ENCODE measurements at regions not wholly inside any gene's neighbourhood (a gene's known extent, or its start where the extent isn't known, plus 50 kb on each side); places are given as distances from the start of the nearest gene placed in this dataset.

GRCh38 chr2:17301437-17301836, 216.8 kb downstream of the RAD51AP2 start:
- H3K4me3 ChIP-seq (ENCODE audit: low read depth in 1 of 2, low read length in 2 of 2), result no peak overlapping the region
- H3K27me3 ChIP-seq (ENCODE audit: control insufficient read depth in 1 of 2, insufficient read depth in 2 of 2, low read length in 2 of 2), result no peaks in the 10 kb centered on the region
- H3K27ac ChIP-seq (ENCODE audit: low read depth in 2 of 2, low read length in 1 of 2), result no peak overlapping the region
- H3K36me3 ChIP-seq (ENCODE audit: control insufficient read depth in 2 of 2, insufficient read depth in 2 of 2, low read length in 1 of 2), result no peaks in the 10 kb centered on the region
- WGBS, 2 donors, result 81 to 83% methylated on average over 2 of the region's 2 CpGs
- H3K9me3 ChIP-seq (ENCODE audit: control insufficient read depth in 2 of 2, insufficient read depth in 1 of 2, low read depth in 1 of 2, low read length in 1 of 2), result no peaks in the 10 kb centered on the region
- H3K4me1 ChIP-seq (ENCODE audit: control insufficient read depth in 2 of 2, insufficient read depth in 2 of 2, low read length in 1 of 2), result no peaks in the 10 kb centered on the region

- H3K4me1 ChIP-seq (ENCODE audit: control insufficient read depth in 2 of 2, insufficient read depth in 2 of 2, low read length in 1 of 2), result no peaks in the 10 kb centered on the region
- H3K36me3 ChIP-seq (ENCODE audit: control insufficient read depth in 2 of 2, insufficient read depth in 2 of 2, low read length in 1 of 2), result no peaks in the 10 kb centered on the region
- H3K27me3 ChIP-seq (ENCODE audit: control insufficient read depth in 1 of 2, insufficient read depth in 2 of 2, low read length in 2 of 2), result no peaks in the 10 kb centered on the region
- no peak overlapping the region for H3K4me3 ChIP-seq (ENCODE audit: low read depth in 1 of 2, low read length in 2 of 2)
- no peak overlapping the region for H3K27ac ChIP-seq (ENCODE audit: low read depth in 2 of 2, low read length in 1 of 2)
- H3K9me3 ChIP-seq (ENCODE audit: control insufficient read depth in 2 of 2, insufficient read depth in 1 of 2, low read depth in 1 of 2, low read length in 1 of 2), result no peaks in the 10 kb centered on the region
These were observed 218.2 kb downstream of the RAD51AP2 start for GRCh38 chr2:17299891-17300540.

GRCh38 chr2:17298453-17298852, 219.8 kb downstream of the RAD51AP2 start:
- WGBS, 2 donors, result 89 to 93% methylated on average over 2 of the region's 2 CpGs
- H3K4me1 ChIP-seq (ENCODE audit: control insufficient read depth in 2 of 2, insufficient read depth in 2 of 2, low read length in 1 of 2), result no peaks in the 10 kb centered on the region
- no peaks in the 10 kb centered on the region for H3K9me3 ChIP-seq (ENCODE audit: control insufficient read depth in 2 of 2, insufficient read depth in 1 of 2, low read depth in 1 of 2, low read length in 1 of 2)
- H3K27me3 ChIP-seq (ENCODE audit: control insufficient read depth in 1 of 2, insufficient read depth in 2 of 2, low read length in 2 of 2), result no peaks in the 10 kb centered on the region
- H3K4me3 ChIP-seq (ENCODE audit: low read depth in 1 of 2, low read length in 2 of 2), result no peak overlapping the region
- H3K27ac ChIP-seq (ENCODE audit: low read depth in 2 of 2, low read length in 1 of 2), result no peak overlapping the region
- H3K36me3 ChIP-seq (ENCODE audit: control insufficient read depth in 2 of 2, insufficient read depth in 2 of 2, low read length in 1 of 2), result no peaks in the 10 kb centered on the region

- Histone ChIP-seq H3K27me3 (ENCODE audit: control insufficient read depth in 1 of 2, insufficient read depth in 2 of 2, low read length in 2 of 2) (no peaks in the 10 kb centered on the region), H3K36me3 (ENCODE audit: control insufficient read depth in 2 of 2, insufficient read depth in 2 of 2, low read length in 1 of 2) (no peaks in the 10 kb centered on the region), H3K4me3 (ENCODE audit: low read depth in 1 of 2, low read length in 2 of 2) (no peak overlapping the region), H3K27ac (ENCODE audit: low read depth in 2 of 2, low read length in 1 of 2) (no peak overlapping the region), H3K4me1 (ENCODE audit: control insufficient read depth in 2 of 2, insufficient read depth in 2 of 2, low read length in 1 of 2) (no peaks in the 10 kb centered on the region), H3K9me3 (ENCODE audit: control insufficient read depth in 2 of 2, insufficient read depth in 1 of 2, low read depth in 1 of 2, low read length in 1 of 2) (no peaks in the 10 kb centered on the region)
These were observed 221.6 kb downstream of the RAD51AP2 start for GRCh38 chr2:17296686-17297085.

GRCh38 chr2:17289669-17290068, 228.6 kb downstream of the RAD51AP2 start:
- Histone ChIP-seq H3K4me3 (ENCODE audit: low read depth in 1 of 2, low read length in 2 of 2) (no peak overlapping the region), H3K9me3 (ENCODE audit: control insufficient read depth in 2 of 2, insufficient read depth in 1 of 2, low read depth in 1 of 2, low read length in 1 of 2) (no peaks in the 10 kb centered on the region), H3K4me1 (ENCODE audit: control insufficient read depth in 2 of 2, insufficient read depth in 2 of 2, low read length in 1 of 2) (no peaks in the 10 kb centered on the region), H3K27ac (ENCODE audit: low read depth in 2 of 2, low read length in 1 of 2) (no peak overlapping the region), H3K36me3 (ENCODE audit: control insufficient read depth in 2 of 2, insufficient read depth in 2 of 2, low read length in 1 of 2) (no peaks in the 10 kb centered on the region), H3K27me3 (ENCODE audit: control insufficient read depth in 1 of 2, insufficient read depth in 2 of 2, low read length in 2 of 2) (no peaks in the 10 kb centered on the region)
- 83 to 87% methylated on average over 3 of the region's 3 CpGs for WGBS, 2 donors

- no peaks in the 10 kb centered on the region for H3K27me3 ChIP-seq (ENCODE audit: control insufficient read depth in 1 of 2, insufficient read depth in 2 of 2, low read length in 2 of 2)
- 67 to 79% methylated on average over 1 of the region's 1 CpG for WGBS, 2 donors
- no peaks in the 10 kb centered on the region for H3K9me3 ChIP-seq (ENCODE audit: control insufficient read depth in 2 of 2, insufficient read depth in 1 of 2, low read depth in 1 of 2, low read length in 1 of 2)
- no peak overlapping the region for H3K4me3 ChIP-seq (ENCODE audit: low read depth in 1 of 2, low read length in 2 of 2)
- H3K4me1 ChIP-seq (ENCODE audit: control insufficient read depth in 2 of 2, insufficient read depth in 2 of 2, low read length in 1 of 2), result no peaks in the 10 kb centered on the region
- H3K27ac ChIP-seq (ENCODE audit: low read depth in 2 of 2, low read length in 1 of 2), result no peak overlapping the region
- H3K36me3 ChIP-seq (ENCODE audit: control insufficient read depth in 2 of 2, insufficient read depth in 2 of 2, low read length in 1 of 2), result no peaks in the 10 kb centered on the region
These were observed 231.1 kb downstream of the RAD51AP2 start for GRCh38 chr2:17287183-17287582.

- 86 to 87% methylated on average over 5 of the region's 5 CpGs for WGBS, 2 donors
- Histone ChIP-seq H3K27ac (ENCODE audit: low read depth in 2 of 2, low read length in 1 of 2) (no peak overlapping the region), H3K36me3 (ENCODE audit: control insufficient read depth in 2 of 2, insufficient read depth in 2 of 2, low read length in 1 of 2) (no peaks in the 10 kb centered on the region), H3K4me1 (ENCODE audit: control insufficient read depth in 2 of 2, insufficient read depth in 2 of 2, low read length in 1 of 2) (no peaks in the 10 kb centered on the region), H3K27me3 (ENCODE audit: control insufficient read depth in 1 of 2, insufficient read depth in 2 of 2, low read length in 2 of 2) (no peaks in the 10 kb centered on the region), H3K9me3 (ENCODE audit: control insufficient read depth in 2 of 2, insufficient read depth in 1 of 2, low read depth in 1 of 2, low read length in 1 of 2) (no peaks in the 10 kb centered on the region), H3K4me3 (ENCODE audit: low read depth in 1 of 2, low read length in 2 of 2) (no peak overlapping the region)
These were observed 235.4 kb downstream of the RAD51AP2 start for GRCh38 chr2:17282826-17283225.

GRCh38 chr2:17282245-17282644, 236.0 kb downstream of the RAD51AP2 start:
- no peaks in the 10 kb centered on the region for H3K36me3 ChIP-seq (ENCODE audit: control insufficient read depth in 2 of 2, insufficient read depth in 2 of 2, low read length in 1 of 2)
- WGBS, 2 donors, result 88 to 92% methylated on average over 1 of the region's 1 CpG
- no peaks in the 10 kb centered on the region for H3K4me1 ChIP-seq (ENCODE audit: control insufficient read depth in 2 of 2, insufficient read depth in 2 of 2, low read length in 1 of 2)
- no peak overlapping the region for H3K4me3 ChIP-seq (ENCODE audit: low read depth in 1 of 2, low read length in 2 of 2)
- H3K27me3 ChIP-seq (ENCODE audit: control insufficient read depth in 1 of 2, insufficient read depth in 2 of 2, low read length in 2 of 2), result no peaks in the 10 kb centered on the region
- H3K27ac ChIP-seq (ENCODE audit: low read depth in 2 of 2, low read length in 1 of 2), result no peak overlapping the region
- H3K9me3 ChIP-seq (ENCODE audit: control insufficient read depth in 2 of 2, insufficient read depth in 1 of 2, low read depth in 1 of 2, low read length in 1 of 2), result no peaks in the 10 kb centered on the region

GRCh38 chr2:17276220-17276619, 242.0 kb downstream of the RAD51AP2 start:
- H3K4me1 ChIP-seq (ENCODE audit: control insufficient read depth in 2 of 2, insufficient read depth in 2 of 2, low read length in 1 of 2), result no peaks in the 10 kb centered on the region
- 83% methylated on average over 1 of the region's 1 CpG for WGBS, 2 donors
- H3K4me3 ChIP-seq (ENCODE audit: low read depth in 1 of 2, low read length in 2 of 2), result no peak overlapping the region
- H3K27ac ChIP-seq (ENCODE audit: low read depth in 2 of 2, low read length in 1 of 2), result no peak overlapping the region
- no peaks in the 10 kb centered on the region for H3K9me3 ChIP-seq (ENCODE audit: control insufficient read depth in 2 of 2, insufficient read depth in 1 of 2, low read depth in 1 of 2, low read length in 1 of 2)
- no peaks in the 10 kb centered on the region for H3K36me3 ChIP-seq (ENCODE audit: control insufficient read depth in 2 of 2, insufficient read depth in 2 of 2, low read length in 1 of 2)
- H3K27me3 ChIP-seq (ENCODE audit: control insufficient read depth in 1 of 2, insufficient read depth in 2 of 2, low read length in 2 of 2), result no peaks in the 10 kb centered on the region

- Histone ChIP-seq H3K27me3 (ENCODE audit: control insufficient read depth in 1 of 2, insufficient read depth in 2 of 2, low read length in 2 of 2) (no peaks in the 10 kb centered on the region), H3K9me3 (ENCODE audit: control insufficient read depth in 2 of 2, insufficient read depth in 1 of 2, low read depth in 1 of 2, low read length in 1 of 2) (no peaks in the 10 kb centered on the region), H3K27ac (ENCODE audit: low read depth in 2 of 2, low read length in 1 of 2) (no peak overlapping the region), H3K4me1 (ENCODE audit: control insufficient read depth in 2 of 2, insufficient read depth in 2 of 2, low read length in 1 of 2) (no peaks in the 10 kb centered on the region), H3K4me3 (ENCODE audit: low read depth in 1 of 2, low read length in 2 of 2) (no peak overlapping the region), H3K36me3 (ENCODE audit: control insufficient read depth in 2 of 2, insufficient read depth in 2 of 2, low read length in 1 of 2) (peaks cover 0 to 4% of the 10 kb centered on the region in 2 donors)
- WGBS, 2 donors, result 55 to 61% methylated on average over 8 of the region's 8 CpGs
These were observed 245.4 kb downstream of the RAD51AP2 start for GRCh38 chr2:17272652-17273525.

Data from esophagus (tissue), 2 donors.